CD4-positive, alpha-beta T cell treated with Interleukin-21 for 1 hour (primary cell): ENCODE measurements at regions not wholly inside any gene's neighbourhood (a gene's known extent, or its start where the extent isn't known, plus 50 kb on each side); places are given as distances from the start of the nearest gene placed in this dataset.
A peak's percentile ranks its signal among the peaks of the same experiment; 100 is the strongest.

Source experiments
- DNase-seq: peaks from one replicate; pipeline ENCODE4 v3.0.0-alpha.2; 2020

GRCh38 chr19:34120141-34120540 is 52.2 kb upstream of the LSM14A start:
- no peak for DNase-seq

GRCh38 chr19:34120846-34121639 is 51.3 kb upstream of the LSM14A start:
- DNase-seq = peak; percentile 62
